Gastrocnemius medialis (tissue), 4 donors: ENCODE measurements at regions not wholly inside any gene's neighbourhood (a gene's known extent, or its start where the extent isn't known, plus 50 kb on each side); places are given as distances from the start of the nearest gene placed in this dataset.
A peak's percentile ranks its signal among the peaks of the same experiment; 100 is the strongest.

ENCODE experiments used
- ATAC-seq, 2 donors: fragments of 150-250 bp; one replicate each; pipeline ENCODE4 v1.9.1; 2016
- DNase-seq, 2 donors: peaks; one replicate each; pipeline ENCODE4 v3.0.0-alpha.2; 2019
- H3K27ac ChIP-seq, 4 donors: fragments of 200-600 bp; sonication (generic); 1 replicate in 1 of 4; 2 replicates in 3 of 4; pipeline ENCODE4 v1.5.1; 2016 to 2018; ENCODE audit warnings: mild to moderate bottlenecking in 2 of 4, moderate library complexity in 1 of 4
- H3K27me3 ChIP-seq, 3 donors: fragments of 200-600 bp; sonication (generic) in 2 of 3; 1 replicate in 1 of 3; 2 replicates in 2 of 3; pipeline versions ENCODE4 v1.5.1 to v1.6.0; 2016 to 2019; ENCODE audit warnings: mild to moderate bottlenecking in 1 of 3, moderate library complexity in 1 of 3
- H3K36me3 ChIP-seq, 2 donors: fragments of 200-600 bp; sonication (generic) in 1 of 2; one replicate each; pipeline ENCODE4 v1.5.1; 2017 to 2018
- H3K4me1 ChIP-seq, 2 donors: fragments of 200-600 bp; sonication (generic) in 1 of 2; one replicate each; pipeline ENCODE4 v1.5.1; 2016 to 2017; ENCODE audit warnings: mild to moderate bottlenecking in 2 of 2
- H3K4me3 ChIP-seq, 4 donors: fragments of 200-600 bp; sonication (generic) in 3 of 4; 1 replicate in 1 of 4; 2 replicates in 3 of 4; pipeline ENCODE4 v1.5.1; 2016 to 2019; ENCODE audit warnings: mild to moderate bottlenecking in 2 of 4
- H3K9me3 ChIP-seq, 3 donors: fragments of 200-600 bp; sonication (generic) in 2 of 3; 1 replicate in 1 of 3; 2 replicates in 2 of 3; pipeline ENCODE4 v1.5.1; 2016 to 2019
- CTCF ChIP-seq, 5 experiments: fragments of 450-650 bp in 3 of 5; fragments of 200-600 bp in 2 of 5; sonication (generic) in 2 of 5; IDR thresholded peaks in 4 of 5; conservative IDR thresholded peaks in 1 of 5; 1 replicate in 4 of 5; 2 replicates in 1 of 5; pipeline ENCODE4 v1.5.1; 2016 to 2019; ENCODE audit warnings: antibody characterized with exemption in 5 of 5, mild to moderate bottlenecking in 3 of 5, moderate library complexity in 3 of 5
- POLR2A ChIP-seq, 2 donors: fragments of 450-650 bp; IDR thresholded peaks; one replicate each; pipeline ENCODE4 v1.6.1; 2017; ENCODE audit warnings: antibody characterized with exemption in 2 of 2, mild to moderate bottlenecking in 2 of 2, moderate library complexity in 2 of 2
- in situ Hi-C, 4 donors: fragments of 200-750 bp; cut with MboI; loops; one replicate each; pipeline versions ENCODE4 v1.15.0 to v1.8.0; 2017; ENCODE audit warnings: low sequenced_read_pairs in 4 of 4
- intact Hi-C: fragments of 100-400 bp; cut with DNase I; formaldehyde crosslinking; loops from one replicate; pipeline ENCODE4 v1.15.1; 2023; ENCODE audit warnings: low total_unique reads

GRCh38 chr10:6748981-6749635 is 169.0 kb upstream of the PRKCQ start:
- peak; percentile 86 to 94 for ATAC-seq

DNA sequence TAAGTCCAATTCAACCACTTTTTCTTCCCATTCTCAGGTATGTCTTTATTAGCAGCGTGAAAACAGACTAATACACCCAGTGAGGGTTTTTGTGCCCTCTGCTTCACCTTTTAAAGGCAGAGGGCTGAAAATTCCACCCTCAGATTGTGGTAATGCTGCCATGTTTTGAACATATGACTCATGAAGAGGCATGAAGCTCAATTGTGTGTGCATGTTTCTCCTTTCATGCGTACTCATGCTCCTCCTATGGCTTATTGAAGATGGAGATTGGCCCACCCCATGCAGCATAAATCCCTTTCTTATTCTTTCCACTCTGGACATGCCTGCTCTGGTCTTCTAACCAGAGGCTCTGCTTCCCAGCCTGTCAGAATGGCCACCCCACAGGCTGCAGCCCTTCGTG is 168.0 kb upstream of the PRKCQ start:
- ATAC-seq (no peak), DNase-seq (no peak)
- in situ Hi-C loops: no loop called here
- H3K36me3 ChIP-seq: no peaks in the 10 kb centered on the region
- intact Hi-C loops: no loop called here
- peaks cover 22 to 31% of the 10 kb centered on the region in 2 donors for H3K4me1 ChIP-seq
- H3K27me3 ChIP-seq: no peaks in the 10 kb centered on the region
- no peak overlapping the region for H3K4me3 ChIP-seq
- H3K9me3 ChIP-seq: no peaks in the 10 kb centered on the region
- TF ChIP-seq POLR2A (IDR thresholded peaks at IDR 0.05) (no peak), CTCF (IDR thresholded peaks at IDR 0.05 in 4 of 5, conservative IDR thresholded peaks at IDR 0.05 in 1 of 5) (no peak)
- H3K27ac ChIP-seq: peak overlapping the region in 1 of 4 donors; percentile 68

More at GRCh38 chr10:6748981-6749635, 169.0 kb upstream of the PRKCQ start:
- Histone ChIP-seq H3K27ac (peak overlapping the region; percentile 33 to 81 (median 62)), H3K27me3 (no peaks in the 10 kb centered on the region), H3K4me3 (no peak overlapping the region), H3K9me3 (no peaks in the 10 kb centered on the region), H3K36me3 (no peaks in the 10 kb centered on the region), H3K4me1 (peaks cover 33 to 38% of the 10 kb centered on the region in 2 donors)
- in situ Hi-C loops: no loop called here
- peak; percentile 33 to 59 for DNase-seq
- intact Hi-C loops: no loop called here
- TF ChIP-seq POLR2A (IDR thresholded peaks at IDR 0.05) (no peak), CTCF (IDR thresholded peaks at IDR 0.05 in 4 of 5, conservative IDR thresholded peaks at IDR 0.05 in 1 of 5) (no peak)

DNA sequence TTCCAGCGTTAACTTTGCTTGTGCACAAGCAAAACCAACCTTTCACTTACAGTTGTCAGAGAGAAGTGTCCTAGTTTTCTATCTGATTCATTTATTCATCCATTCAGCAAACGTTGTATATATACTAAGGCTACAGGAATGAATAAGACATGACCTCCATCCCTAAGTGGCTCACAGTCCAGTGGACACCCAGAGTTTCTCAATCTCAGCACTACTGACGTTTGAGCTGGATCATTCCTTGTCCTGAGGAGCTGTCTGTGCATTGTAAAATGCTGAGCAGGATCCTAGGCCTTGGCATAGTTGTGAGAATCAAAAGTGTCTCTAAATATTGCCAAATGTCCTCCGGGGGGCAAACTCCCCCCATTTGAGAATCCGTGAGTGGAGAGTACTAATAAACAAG is 166.7 kb upstream of the PRKCQ start:
- no peak overlapping the region for H3K4me3 ChIP-seq
- no peaks in the 10 kb centered on the region for H3K27me3 ChIP-seq
- TF ChIP-seq POLR2A (IDR thresholded peaks at IDR 0.05) (no peak), CTCF (IDR thresholded peaks at IDR 0.05 in 4 of 5, conservative IDR thresholded peaks at IDR 0.05 in 1 of 5) (no peak)
- intact Hi-C loops (no loop called here), in situ Hi-C loops (no loop called here)
- H3K9me3 ChIP-seq: no peaks in the 10 kb centered on the region
- peaks cover 23 to 33% of the 10 kb centered on the region in 2 donors for H3K4me1 ChIP-seq
- DNase-seq (no peak), ATAC-seq (no peak)
- H3K27ac ChIP-seq: peak overlapping the region in 1 of 4 donors; percentile 18
- H3K36me3 ChIP-seq: no peaks in the 10 kb centered on the region

DNA sequence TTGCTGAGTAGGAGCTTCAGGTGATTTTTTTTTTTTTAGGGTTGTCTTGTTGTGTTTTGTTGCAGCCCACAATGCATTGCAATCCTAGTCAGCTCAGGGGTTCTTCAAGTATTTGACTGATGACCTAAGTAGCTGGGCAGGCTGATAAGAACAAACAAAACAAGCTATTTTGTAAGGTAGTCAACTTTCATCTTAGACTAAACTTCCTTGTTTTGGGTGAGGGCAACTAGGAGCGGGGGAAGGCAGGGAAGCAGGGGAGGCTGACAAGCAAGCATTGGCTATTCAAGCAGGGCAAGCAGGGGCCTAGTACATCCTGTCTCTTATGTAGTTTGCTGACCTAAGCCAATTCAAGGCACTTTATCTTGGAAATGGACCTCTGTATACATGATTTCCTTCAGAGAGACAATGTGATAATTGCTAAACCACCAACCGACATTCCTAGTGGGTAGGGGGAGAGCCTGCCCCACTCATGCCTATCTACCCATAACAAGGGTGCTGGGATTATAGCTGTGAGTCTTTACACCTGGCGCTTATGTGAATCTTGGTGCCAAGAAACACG is 163.3 kb upstream of the PRKCQ start:
- DNase-seq (no peak), ATAC-seq (no peak)
- Histone ChIP-seq H3K36me3 (no peaks in the 10 kb centered on the region), H3K27ac (peak overlapping the region in 1 of 4 donors; percentile 55), H3K4me3 (no peak overlapping the region), H3K27me3 (no peaks in the 10 kb centered on the region), H3K9me3 (no peaks in the 10 kb centered on the region), H3K4me1 (peaks cover 35 to 43% of the 10 kb centered on the region in 2 donors)
- TF ChIP-seq CTCF (IDR thresholded peaks at IDR 0.05 in 4 of 5, conservative IDR thresholded peaks at IDR 0.05 in 1 of 5) (no peak), POLR2A (IDR thresholded peaks at IDR 0.05) (no peak)
- in situ Hi-C loops: no loop called here
- intact Hi-C loops: no loop called here
